Dedifferentiated amniotic fluid mesenchymal stem cell (primary cell): ENCODE measurements at regions not wholly inside any gene's neighbourhood (a gene's known extent, or its start where the extent isn't known, plus 50 kb on each side); places are given as distances from the start of the nearest gene placed in this dataset.
A peak's percentile ranks its signal among the peaks of the same experiment; 100 is the strongest.
"Not testable (repeated sequence)": the region's sequence is repeated elsewhere in the genome, so short reads cannot be mapped to it uniquely, and the experiment has no call there.

Experiments used
- DNase-seq: peaks from one replicate; pipeline ENCODE4 v3.0.0-alpha.2; 2016; ENCODE audit errors: extremely low spot score

DNA sequence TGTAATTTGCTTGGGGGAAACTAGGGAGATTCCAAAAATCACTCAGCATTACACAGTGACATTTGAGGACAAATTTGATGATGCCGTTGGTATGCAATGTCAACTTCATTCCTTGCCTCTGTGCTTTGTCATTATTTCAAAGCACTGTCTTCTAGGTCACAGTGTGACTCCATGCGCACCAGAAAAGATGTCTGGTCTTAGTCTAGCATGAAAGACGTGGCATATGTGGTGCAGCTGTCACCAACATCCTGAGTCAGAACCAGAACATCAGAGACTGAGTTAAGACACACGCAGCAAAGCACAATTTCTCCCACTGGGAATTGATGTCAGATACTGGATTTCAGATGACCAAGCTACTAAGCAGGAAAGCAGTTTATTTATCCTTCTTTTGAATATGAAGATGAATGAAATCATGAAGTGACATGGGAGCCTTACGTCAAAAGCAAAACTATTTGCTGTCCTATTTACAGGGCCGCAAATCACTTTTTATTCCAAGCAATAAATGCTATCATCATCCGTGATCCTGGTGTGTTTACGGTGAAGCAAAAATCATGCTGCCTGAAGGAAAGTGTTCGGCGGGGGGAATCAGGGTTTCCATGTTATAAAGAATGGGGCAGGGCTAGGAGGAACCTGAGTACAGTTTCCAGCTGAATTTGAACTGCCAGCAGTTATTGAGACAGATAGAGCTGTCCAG is 356.1 kb downstream of the ANAPC1 start:
- not testable (repeated sequence) for DNase-seq

DNA sequence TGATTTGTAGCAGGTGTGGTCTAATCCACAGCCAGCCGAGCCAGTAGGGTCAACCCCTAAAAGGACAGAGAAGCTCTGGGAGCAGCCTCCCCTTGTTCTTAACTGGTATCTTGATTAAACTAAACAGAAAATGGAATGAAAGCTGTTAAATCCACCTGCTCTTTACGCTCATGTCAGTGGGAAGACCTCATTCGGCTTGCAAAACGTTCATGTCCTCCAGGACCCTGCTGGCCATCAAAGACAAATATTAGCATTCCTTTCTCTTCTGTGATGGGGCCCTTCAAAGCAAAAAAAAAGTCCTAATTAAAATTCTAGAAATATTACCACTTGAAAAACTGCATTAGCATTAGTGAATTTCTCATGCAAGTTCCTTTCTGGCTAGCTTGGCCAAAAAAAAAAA is 355.0 kb downstream of the ANAPC1 start:
- not testable (repeated sequence) for DNase-seq

DNA sequence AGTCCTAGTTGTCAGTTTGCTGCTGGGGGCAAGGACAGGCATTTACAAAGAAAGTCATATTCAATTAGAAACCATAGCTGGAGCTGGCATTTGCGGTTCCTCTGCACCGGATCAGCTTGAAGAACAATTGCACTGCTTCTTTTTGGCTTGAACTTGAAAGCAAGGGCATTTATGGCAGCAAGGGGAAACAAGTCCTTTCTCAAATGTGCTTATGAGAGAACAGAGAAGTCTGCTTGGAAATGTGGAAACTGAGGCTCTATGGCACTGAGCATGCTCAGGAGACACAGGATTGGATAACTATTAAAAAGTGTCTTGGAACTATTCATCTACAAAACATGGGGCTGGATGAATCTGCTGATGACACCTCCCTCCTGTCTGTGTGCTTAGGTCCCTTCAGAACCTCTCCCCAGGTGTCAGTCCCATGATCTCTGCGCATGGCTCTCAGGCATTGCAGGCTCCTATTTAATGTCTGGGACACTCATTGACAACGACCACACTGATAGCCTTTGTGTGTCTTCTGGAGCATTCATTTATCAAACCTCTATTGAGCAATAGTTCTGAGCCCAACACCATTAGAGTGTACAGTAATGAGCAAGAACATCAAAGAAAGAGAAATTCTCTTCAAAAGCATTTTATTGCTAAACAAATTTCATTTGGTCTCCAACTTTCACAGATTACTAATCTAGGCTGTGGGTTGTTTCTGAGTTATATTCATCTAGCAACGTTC is 353.6 kb downstream of the ANAPC1 start:
- not testable (repeated sequence) for DNase-seq

DNA sequence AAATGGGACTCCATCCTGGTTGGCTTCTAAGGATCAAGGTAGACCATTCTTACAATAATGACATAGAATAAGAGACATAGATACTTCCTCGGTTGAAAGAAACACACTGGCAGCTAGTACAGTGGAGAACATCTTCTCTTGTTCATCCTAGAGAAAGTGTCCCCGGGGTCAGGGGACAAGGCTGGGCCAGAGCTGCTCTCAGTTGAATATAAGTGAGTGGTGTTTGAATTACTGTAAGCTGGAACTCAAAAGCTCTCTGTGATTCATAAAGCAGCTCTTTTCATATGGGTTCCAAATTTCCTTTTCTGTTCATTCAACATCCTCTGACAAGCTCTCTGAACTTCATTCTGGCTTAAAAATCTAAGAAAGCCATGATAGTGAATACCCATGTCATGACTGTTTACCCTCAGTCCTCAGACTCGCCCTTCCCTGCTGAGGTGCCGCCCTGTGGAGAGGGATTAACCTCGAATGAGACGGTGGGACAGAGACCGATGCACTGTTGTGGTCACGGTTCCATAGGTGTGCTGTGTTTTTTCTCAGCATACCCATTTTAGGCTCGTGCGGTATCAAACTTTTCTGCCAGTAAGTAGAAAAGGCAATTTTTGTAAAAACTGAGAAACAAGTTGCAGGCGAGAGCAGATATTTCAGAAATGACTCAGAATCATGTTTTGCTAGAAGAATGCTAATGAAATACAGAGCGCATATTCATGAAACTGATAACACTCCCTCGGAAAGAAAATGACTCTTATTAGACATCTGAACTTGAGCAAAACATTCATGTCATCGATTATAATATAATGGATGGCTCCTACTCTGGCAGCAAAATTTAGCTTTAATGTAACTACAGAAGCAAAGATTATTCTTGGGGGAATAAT is 351.1 kb downstream of the ANAPC1 start:
- DNase-seq: not testable (repeated sequence)

DNA sequence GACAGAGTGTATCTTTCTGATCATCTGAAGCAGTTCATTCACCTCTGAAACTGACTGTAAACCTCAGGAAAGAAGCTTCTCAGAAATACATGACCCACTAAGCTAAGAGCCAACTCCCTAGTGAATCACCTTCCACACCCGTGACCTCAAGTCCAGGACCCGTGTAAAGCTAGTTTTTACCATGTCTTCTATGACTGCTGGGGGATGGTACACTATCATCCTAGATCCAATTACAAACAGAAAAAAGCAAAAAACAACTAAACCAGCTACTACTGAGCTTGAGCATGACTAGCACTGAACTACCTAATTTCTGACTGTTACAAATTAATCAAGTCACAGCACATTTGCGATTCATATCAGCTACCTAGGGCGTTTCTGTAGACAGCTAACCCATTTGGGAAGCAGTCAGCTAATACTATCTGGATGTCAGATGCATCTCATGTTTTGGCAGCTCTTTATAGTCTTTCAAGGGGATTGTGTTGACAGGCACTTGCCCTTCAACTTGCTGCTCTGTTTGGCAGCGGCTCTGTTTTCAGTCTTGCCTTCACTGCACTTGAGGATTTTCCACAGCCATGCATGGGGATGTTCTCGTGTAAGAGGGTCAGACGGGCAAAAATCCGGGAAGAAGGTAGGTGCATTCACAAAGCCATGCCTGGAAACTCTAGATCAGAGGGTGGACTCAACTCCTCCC is 350.3 kb downstream of the ANAPC1 start:
- DNase-seq: not testable (repeated sequence)

DNA sequence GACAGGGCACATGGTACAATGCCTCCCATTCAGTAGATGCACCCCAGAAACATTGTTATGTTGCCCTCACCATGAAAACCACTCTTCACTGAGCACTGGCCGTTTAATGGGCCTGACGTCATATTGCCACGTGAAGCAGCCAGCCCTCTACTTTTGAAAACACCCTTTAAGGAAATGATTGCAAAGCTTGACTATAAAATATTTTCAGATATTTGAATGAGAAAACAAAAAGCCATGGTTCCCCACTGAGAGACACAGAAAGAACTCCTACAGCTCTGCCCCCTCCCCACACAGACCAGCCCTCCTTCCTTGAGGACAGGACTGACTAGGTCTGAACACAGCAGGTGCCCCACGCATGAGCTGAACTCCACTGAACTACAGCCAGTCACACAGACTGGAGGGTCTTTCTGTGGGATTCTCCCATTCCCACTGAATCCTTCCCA is 349.1 kb downstream of the ANAPC1 start:
- no peak for DNase-seq

DNA sequence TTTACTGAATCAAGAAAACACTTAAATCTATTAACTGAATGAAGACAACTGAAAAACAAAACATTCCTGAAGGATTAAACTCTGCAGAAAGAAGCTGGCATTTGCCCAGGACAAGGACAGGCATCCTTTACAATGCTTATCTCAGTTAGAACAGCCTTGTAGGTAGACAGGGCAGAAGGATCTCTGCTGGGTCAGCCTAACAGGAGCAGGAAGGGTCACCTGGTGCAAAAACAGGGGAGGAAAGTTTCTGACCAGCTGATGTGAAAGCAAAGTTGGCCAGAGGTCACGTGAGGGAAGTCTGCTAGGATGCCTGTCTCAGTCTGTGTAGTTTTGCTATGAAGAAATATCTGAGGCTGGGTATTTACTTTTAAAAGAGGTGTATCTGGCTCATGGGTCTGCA is 348.6 kb downstream of the ANAPC1 start:
- DNase-seq: peak; percentile 27

DNA sequence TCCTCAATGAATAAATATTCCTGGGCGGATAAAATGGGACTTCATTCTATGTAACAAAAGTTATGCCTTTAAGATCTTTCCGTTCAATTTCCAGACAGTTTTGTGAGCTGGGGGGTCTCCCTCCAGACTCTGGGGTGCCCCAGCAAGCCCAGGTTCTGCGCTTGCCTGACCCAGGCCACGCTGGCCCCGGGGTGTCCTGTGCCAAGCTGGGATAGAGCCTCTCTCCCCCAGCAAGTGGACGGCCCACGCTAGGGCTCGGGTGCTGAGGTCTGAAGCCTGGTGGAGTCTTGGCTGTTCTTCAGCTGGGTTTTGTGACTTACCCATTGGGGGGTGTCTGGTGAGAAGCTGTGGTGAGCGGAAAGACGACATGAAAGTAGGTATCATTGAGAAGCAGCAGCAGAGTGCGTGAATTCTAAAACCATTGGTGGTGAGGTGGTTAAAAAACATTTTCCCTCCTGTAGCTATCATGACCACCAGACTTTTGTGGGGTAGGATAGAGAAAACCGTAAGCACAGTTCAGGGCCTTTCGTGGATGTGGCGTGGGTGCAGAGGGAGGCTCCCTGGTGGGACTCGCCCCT is 346.8 kb downstream of the ANAPC1 start:
- DNase-seq: no peak

DNA sequence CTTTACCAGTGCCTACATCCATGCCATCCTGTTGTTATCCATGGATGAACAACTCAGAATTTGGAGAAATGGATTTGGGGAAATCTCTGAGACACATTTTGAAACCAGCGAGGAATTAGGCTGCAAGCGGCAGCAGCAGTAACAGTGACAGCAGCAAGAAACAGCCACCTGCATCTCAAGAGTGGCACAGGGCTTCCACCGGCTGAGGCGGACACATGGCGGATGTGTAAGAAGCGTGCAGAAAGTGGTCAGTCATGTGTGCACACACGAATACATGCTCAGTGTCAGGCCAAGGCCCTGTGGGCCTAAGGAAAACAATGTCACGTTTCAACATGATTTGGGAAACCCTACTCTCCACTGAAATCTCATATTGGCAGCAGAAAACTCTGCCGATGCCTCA is 344.0 kb downstream of the ANAPC1 start:
- not testable (repeated sequence) for DNase-seq

DNA sequence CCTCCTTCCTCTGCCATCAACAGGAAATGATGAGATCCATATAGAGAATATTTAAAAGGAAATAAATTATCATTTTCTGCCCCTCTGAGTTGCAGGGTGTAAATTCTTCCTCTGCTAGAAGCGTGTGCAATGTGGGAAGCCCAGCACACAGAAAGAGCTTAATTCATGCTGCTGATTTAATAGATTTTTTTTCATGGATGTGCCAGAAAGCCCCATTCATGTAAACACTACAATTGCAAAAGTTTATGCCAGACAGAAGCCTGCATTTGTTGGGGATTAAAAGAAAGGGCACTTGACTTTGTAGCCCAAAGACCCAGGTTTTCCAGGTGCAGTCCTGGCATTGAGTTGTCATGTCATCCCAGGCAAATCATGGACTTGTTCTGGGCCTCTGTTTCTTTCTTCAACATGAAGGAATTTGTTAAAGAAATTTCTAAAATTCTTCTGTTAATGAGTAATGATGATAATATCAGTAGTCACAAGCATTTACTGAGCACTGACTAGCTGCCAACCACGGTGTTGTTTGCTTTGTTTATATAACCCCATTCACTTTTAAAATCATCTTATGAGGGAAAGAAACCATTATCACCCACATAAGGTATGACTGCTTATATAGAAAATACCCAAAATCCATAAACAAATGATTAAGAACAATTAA is 341.7 kb downstream of the ANAPC1 start:
- not testable (repeated sequence) for DNase-seq

DNA sequence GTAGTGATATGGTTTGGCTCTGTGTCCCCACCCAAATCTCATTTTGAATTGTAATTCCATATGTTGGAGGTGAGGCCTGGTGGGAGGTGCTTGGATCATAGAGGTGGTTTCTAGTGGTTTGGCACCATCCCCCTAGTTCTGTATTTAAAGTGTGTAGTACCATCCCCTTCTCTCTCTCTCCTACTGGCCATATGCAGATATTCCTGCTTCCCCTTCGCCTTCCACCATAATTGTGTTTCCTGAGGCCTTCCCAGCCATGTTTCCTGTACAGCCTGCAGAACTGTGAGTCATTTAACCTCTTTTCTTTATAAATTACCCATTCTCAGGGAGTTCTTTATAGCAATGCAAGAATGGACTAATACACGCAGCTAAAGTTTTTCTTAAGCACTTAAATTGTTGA is 340.0 kb downstream of the ANAPC1 start:
- not testable (repeated sequence) for DNase-seq

DNA sequence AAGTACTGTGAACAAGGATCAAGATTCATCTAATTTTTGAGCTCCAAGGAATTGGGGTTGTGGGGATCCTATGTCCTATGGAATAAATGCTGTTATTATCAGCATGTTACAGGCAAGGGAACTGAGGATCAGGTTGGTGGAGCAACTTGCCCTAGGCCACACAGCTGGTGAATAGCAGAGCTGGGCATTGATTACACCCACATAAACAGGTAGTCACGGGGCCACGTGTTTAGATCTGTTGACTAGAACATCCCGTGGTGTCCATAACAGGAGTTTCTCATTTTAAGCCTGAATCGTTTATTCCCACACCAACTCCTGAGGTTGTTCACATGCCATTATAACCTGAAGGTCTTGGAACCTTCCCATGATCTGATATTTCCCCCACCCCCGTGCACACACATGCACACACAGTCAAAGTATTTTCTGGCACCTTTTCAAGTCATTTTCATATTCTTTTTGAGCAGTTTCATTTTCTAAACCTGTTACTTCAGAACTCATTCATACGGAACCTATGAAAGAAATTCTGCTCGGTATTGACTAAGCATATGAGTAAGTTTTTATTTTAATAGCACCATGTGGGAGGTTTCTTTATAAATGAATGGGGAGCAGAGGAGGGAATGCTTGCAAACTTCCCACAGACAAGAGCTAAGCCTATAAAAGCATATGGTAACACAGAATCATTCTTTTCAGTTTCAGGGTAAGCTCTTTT is 338.1 kb downstream of the ANAPC1 start:
- DNase-seq: not testable (repeated sequence)

DNA sequence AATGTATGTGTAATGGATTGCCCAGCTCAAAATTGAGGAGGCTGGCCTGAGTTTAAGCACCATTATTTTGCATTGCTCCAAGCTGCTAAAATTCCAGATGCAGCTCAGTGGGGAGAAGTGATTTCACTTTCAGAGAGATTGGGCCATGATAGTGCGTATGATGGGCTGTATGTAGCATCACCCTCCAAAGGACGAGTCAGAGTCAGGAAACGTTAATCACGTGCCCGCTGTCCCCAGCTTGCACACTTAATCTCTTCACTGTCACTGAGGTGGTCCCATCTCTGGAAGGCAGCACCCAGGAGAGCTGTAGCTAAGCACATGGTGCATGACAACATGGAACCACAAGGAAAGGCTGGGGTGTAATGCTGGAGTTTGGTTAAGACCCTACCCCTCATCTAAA is 337.4 kb downstream of the ANAPC1 start:
- not testable (repeated sequence) for DNase-seq

DNA sequence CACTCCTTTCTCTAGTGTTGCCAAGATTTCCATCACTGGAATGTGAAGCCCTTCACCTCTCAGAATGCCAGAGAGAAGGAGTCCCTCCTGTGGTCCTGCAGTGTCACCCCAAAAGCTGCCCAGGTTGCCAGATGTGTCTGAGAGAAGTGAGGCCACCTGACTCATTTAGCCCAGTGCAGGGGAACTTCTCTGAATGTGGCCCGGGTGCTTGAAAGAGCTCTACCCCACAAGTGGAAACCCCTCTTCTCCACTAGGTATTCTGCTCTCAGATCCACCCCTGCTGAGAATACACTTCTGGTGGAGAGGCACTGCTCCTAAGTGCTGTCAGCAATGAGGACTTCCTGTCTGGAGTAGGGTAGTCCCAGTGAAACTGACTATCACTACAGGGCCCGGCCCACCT is 334.8 kb downstream of the ANAPC1 start:
- DNase-seq: not testable (repeated sequence)

DNA sequence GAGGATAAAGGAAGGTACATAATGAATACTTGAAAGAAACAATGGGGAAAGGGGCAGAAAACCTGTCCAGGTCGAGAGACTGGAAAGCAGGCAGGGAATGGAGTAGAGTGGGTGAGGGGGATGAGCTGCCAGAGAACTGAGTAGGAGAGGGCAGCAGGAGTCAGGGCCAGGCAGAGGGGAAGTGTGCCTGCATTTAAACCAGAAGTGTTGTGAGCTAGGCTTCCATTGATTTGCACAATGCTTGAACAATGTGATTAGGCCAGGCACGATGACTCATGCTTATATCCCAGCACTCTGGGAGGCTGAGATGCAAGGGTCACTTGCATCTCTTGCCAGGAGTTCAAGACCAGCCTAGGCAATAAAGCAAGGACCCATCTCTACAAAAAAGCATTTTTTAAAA is 332.6 kb downstream of the ANAPC1 start:
- not testable (repeated sequence) for DNase-seq

DNA sequence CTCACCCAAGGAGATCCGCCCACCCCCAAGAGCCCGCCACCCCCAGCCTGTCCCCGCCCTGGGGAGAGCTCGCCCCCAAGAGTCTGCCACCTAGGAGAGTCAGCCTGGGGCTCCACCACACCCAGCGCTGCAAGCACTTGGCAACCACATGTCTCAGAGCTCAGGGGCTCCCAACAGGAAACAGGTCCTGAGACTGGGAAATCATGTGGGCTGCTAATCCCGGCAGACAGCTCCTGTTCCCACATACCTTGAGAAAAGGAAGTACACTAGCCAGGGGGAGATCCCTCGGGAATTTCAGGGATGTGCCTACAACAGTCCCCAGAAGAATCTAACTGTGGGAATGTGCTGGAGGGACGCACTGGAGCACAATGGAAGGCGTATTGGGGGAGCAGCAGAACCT is 331.4 kb downstream of the ANAPC1 start:
- DNase-seq: not testable (repeated sequence)

DNA sequence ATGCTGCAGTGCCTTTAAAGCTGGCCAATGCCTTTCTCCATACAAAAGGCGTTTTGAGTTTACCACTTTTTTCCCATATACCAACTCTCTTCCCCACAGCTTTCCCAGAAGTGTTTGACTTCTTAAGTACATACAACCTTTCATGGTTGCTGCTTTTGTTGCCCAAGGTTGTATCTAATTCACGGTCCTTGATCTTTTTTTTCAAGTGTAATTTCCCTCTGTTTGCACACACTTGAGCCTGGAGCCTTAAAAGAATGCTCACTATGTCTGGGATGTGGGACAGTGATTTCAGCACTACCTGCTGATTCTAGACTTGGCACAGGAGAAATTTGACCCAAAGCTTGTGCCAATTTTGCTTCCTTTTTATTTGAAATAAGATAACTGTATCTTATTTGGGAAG is 324.7 kb downstream of the ANAPC1 start:
- not testable (repeated sequence) for DNase-seq

DNA sequence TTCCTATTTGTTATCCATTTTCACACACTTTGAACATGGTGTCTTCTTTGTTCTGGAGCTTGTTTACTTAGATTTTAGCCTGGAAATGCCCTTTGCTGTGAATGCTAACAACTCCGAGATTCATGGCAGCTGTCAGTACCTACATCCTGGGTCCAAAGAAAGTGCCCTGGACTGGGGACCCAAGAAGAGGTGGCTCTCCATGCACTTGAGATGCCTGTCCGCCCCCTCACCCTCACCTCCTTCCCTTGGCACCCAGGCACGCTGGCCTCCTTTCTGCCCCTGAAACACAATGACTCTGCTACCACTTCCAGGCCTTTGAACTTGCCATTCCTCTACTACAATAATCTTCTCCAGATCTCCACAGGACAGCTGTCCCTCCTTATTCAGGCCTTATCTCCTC is 324.2 kb downstream of the ANAPC1 start:
- DNase-seq: not testable (repeated sequence)

DNA sequence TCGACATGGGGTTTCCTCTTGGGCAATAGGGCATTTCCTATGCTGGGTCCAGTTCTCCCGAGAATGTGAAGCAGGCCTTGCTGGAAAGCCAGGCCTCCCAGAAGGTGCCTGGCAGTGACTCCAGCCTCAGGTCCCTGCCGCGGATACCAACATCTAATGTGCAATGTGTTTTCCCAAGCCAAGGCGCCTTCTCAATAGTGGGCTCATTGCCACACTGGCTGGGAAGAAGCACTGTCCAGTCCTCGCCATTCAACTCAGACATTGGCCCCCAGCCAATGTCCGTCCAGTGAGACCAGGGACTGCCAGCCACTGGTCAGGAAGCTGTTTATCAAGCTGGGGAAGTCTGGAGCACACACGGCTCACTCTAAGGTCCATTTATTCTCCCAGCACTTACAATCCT is 317.9 kb downstream of the ANAPC1 start:
- not testable (repeated sequence) for DNase-seq

DNA sequence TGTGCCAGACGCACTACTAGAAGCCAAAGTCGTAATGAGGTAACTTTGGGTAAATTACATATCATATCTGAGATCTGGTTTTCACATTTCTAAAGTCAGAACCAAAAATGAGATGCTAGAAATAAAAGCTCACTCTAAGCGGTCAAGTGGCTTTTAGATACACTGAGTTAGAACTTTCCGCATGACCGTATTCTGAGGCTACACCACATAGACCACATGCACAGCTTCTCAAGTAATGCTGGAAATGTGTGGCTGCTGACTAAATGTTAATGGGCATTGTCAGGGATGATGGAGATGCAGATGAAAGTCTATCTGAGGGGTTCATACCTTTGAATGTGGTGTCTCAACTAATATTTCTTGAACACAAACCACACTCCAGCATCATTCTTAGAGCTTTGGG is 316.8 kb downstream of the ANAPC1 start:
- DNase-seq: not testable (repeated sequence)
